ENCODE measurements at regions not wholly inside any gene's neighbourhood (a gene's known extent, or its start where the extent isn't known, plus 50 kb on each side); places are given as distances from the start of the nearest gene placed in this dataset.
"Not testable (repeated sequence)": the region's sequence is repeated elsewhere in the genome, so short reads cannot be mapped to it uniquely, and the experiment has no call there.

- intact Hi-C loops (cut with DNase I; ENCODE audit: low total_unique reads): no loop called here
- 89 to 94% (median 91%) methylated on average over 4 of the region's 4 CpGs for WGBS, 5 donors
- no peak for DNase-seq
Observed at GRCh38 chr1:19024532-19024931, 68.1 kb upstream of the IFFO2 start.

DNA sequence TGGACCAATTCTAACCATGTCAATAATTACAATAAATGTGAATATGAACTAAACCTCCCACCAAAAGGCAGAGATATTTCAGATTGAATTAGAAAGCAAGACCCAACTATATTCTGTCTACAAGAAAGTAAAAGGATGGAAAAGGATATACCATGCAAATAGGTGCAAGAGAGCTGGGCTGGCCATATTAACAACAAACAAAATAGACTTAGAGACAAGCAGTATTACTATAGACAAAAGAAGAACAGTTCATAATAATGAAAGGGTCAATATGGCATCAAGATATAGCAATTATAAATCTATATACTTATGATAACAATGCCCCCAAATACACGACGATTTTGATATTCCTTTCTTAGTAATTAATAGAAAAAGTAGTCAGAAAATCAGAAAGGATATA lies 67.3 kb upstream of the IFFO2 start:
- TF ChIP-seq POLR2AphosphoS5 (IDR thresholded peaks at IDR 0.05): no peak
- TF ChIP-seq, protein P1, sequence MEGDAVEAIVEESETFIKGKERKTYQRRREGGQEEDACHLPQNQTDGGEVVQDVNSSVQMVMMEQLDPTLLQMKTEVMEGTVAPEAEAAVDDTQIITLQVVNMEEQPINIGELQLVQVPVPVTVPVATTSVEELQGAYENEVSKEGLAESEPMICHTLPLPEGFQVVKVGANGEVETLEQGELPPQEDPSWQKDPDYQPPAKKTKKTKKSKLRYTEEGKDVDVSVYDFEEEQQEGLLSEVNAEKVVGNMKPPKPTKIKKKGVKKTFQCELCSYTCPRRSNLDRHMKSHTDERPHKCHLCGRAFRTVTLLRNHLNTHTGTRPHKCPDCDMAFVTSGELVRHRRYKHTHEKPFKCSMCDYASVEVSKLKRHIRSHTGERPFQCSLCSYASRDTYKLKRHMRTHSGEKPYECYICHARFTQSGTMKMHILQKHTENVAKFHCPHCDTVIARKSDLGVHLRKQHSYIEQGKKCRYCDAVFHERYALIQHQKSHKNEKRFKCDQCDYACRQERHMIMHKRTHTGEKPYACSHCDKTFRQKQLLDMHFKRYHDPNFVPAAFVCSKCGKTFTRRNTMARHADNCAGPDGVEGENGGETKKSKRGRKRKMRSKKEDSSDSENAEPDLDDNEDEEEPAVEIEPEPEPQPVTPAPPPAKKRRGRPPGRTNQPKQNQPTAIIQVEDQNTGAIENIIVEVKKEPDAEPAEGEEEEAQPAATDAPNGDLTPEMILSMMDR (IDR thresholded peaks at IDR 0.05 in 8 of 11, conservative IDR thresholded peaks at IDR 0.05 in 3 of 11): no peak
- TF ChIP-seq POLR2A (IDR thresholded peaks at IDR 0.05): no peak
- no peak overlapping the region for H3K27ac ChIP-seq
- no peaks in the 10 kb centered on the region for H3K36me3 ChIP-seq
- intact Hi-C loops (cut with DNase I; ENCODE audit: low total_unique reads): no loop called here
- WGBS, 5 donors: 50 to 95% (median 92%) methylated on average over 2 of the region's 2 CpGs
- H3K27me3 ChIP-seq (replicated peaks in 1 of 7): peaks cover 0 to 32% (median 0%) of the 10 kb centered on the region in 7 donors
- DNase-seq: no peak
- no peak overlapping the region for H3K4me3 ChIP-seq
- peaks cover 0 to 11% (median 0%) of the 10 kb centered on the region in 8 donors for H3K9me3 ChIP-seq
- no peaks in the 10 kb centered on the region for H3K4me1 ChIP-seq

More at GRCh38 chr1:19024532-19024931, 68.1 kb upstream of the IFFO2 start:
- H3K27me3 ChIP-seq (replicated peaks in 1 of 7): peaks cover 0 to 39% (median 0%) of the 10 kb centered on the region in 7 donors
- no peaks in the 10 kb centered on the region for H3K36me3 ChIP-seq
- H3K4me3 ChIP-seq: no peak overlapping the region
- H3K9me3 ChIP-seq: peaks cover 0 to 8% (median 0%) of the 10 kb centered on the region in 8 donors
- H3K27ac ChIP-seq: no peak overlapping the region
- TF ChIP-seq POLR2A (IDR thresholded peaks at IDR 0.05): no peak
- TF ChIP-seq POLR2AphosphoS5 (IDR thresholded peaks at IDR 0.05): no peak
- TF ChIP-seq, protein P1 (IDR thresholded peaks at IDR 0.05 in 8 of 11, conservative IDR thresholded peaks at IDR 0.05 in 3 of 11): no peak
- H3K4me1 ChIP-seq: no peaks in the 10 kb centered on the region

GRCh38 chr1:19021845-19022244 lies 65.4 kb upstream of the IFFO2 start:
- DNase-seq: no peak
- TF ChIP-seq, protein P1 (IDR thresholded peaks at IDR 0.05 in 8 of 11, conservative IDR thresholded peaks at IDR 0.05 in 3 of 11): no peak
- no peak for TF ChIP-seq POLR2A (IDR thresholded peaks at IDR 0.05)
- no peak for TF ChIP-seq POLR2AphosphoS5 (IDR thresholded peaks at IDR 0.05)
- WGBS, 5 donors: 33 to 59% (median 35%) methylated on average over 2 of the region's 2 CpGs
- Histone ChIP-seq H3K36me3 (no peaks in the 10 kb centered on the region), H3K4me3 (no peak overlapping the region), H3K4me1 (no peaks in the 10 kb centered on the region), H3K27me3 (replicated peaks in 1 of 7) (peaks cover 0 to 18% (median 0%) of the 10 kb centered on the region in 7 donors), H3K9me3 (peaks cover 0 to 11% (median 0%) of the 10 kb centered on the region in 8 donors), H3K27ac (no peak overlapping the region)
- intact Hi-C loops (cut with DNase I; ENCODE audit: low total_unique reads): no loop called here

- DNase-seq; intact Hi-C loops (cut with DNase I; ENCODE audit: low total_unique reads); H3K27ac ChIP-seq; H3K27me3 ChIP-seq (replicated peaks in 1 of 7); H3K9me3 ChIP-seq; H3K4me1 ChIP-seq; H3K4me3 ChIP-seq; H3K36me3 ChIP-seq: not testable (repeated sequence)
- 92 to 98% (median 96%) methylated on average over 4 of the region's 4 CpGs for WGBS, 5 donors
Observed at GRCh38 chr1:19019288-19019687, 62.8 kb upstream of the IFFO2 start.

- Histone ChIP-seq H3K27me3 (replicated peaks in 1 of 7) (peaks cover 0 to 2% (median 0%) of the 10 kb centered on the region in 7 donors), H3K4me1 (peaks cover 0 to 13% (median 0%) of the 10 kb centered on the region in 6 donors), H3K36me3 (no peaks in the 10 kb centered on the region), H3K27ac (no peak overlapping the region), H3K9me3 (peaks cover 0 to 4% (median 0%) of the 10 kb centered on the region in 8 donors), H3K4me3 (no peak overlapping the region)
- intact Hi-C loops (cut with DNase I; ENCODE audit: low total_unique reads): no loop called here
- TF ChIP-seq POLR2A (IDR thresholded peaks at IDR 0.05) (no peak), POLR2AphosphoS5 (IDR thresholded peaks at IDR 0.05) (no peak)
- TF ChIP-seq, protein P1 (IDR thresholded peaks at IDR 0.05 in 8 of 11, conservative IDR thresholded peaks at IDR 0.05 in 3 of 11): no peak
- no peak for DNase-seq
- WGBS, 5 donors: 86 to 96% (median 92%) methylated on average over 6 of the region's 6 CpGs
Observed at GRCh38 chr1:19015476-19015875, 59.0 kb upstream of the IFFO2 start.

Measured in spleen (tissue), 11 donors.